SIG-M5 treated with dmso at 0.1 percent for 504 hours (cell line): ENCODE measurements at regions not wholly inside any gene's neighbourhood (a gene's known extent, or its start where the extent isn't known, plus 50 kb on each side); places are given as distances from the start of the nearest gene placed in this dataset.
A peak's percentile ranks its signal among the peaks of the same experiment; 100 is the strongest.

Experiments used
- DNase-seq: peaks from one replicate; lab custom pipeline; 2025; ENCODE audit not compliant: unreplicated experiment; lab: John Stamatoyannopoulos, UW

DNA sequence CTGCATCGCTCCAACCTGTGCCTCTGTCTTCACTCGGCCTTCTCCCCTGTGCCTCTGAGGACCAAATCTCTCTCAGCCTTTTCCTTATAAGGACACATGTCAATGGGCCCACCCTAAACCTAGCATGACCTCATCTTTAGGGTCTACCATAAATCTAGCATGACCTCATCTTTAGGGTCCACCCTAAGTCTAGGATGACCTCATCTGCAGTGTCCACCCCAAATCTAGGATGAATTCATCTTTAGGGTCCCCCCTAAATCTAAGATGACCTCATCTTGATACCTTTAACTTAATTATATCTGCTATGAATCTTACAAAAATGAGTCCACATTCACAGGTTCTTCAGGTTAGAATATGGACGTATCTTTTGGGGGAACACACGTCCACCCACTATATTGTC, 131.1 kb upstream of the RPL38 start:
- DNase-seq: no peak

DNA sequence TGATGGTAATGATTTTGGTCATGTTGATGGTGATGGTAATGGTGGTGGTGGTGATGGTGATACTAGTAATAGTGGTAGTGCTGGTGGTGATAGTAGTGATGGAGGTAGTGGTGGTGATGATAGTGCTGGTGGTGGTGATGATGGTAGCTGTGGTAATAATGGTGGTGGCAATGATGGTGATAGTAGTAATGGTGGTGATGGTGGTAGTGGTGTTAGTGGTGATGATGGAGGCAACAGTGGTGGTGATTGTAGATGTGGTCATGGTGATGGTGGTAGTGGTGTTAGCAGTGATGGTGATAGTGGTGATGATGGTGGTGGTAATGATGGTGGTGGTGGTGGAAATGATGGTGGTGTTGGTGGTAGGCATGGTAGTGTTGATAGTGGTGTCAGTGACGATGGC, 127.0 kb upstream of the RPL38 start:
- DNase-seq: no peak

DNA sequence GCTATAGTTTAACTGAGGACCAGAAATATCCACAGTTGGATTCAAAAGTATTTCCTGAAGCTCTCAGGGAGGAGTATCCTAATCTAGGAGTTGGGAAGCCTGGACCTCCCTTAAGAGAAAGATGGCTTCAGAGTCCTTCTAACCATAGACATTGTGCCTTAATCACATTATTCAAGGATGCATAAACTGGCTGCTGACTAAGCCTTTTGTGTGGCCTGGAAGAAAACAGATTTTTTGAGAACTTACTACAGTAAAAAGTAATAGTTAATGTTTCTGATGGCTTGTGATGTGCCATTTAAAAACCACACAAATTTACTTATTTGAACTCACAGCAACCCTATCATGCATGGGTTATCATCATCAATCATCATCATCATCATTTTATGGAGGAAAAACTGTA, 126.2 kb upstream of the RPL38 start:
- no peak for DNase-seq

DNA sequence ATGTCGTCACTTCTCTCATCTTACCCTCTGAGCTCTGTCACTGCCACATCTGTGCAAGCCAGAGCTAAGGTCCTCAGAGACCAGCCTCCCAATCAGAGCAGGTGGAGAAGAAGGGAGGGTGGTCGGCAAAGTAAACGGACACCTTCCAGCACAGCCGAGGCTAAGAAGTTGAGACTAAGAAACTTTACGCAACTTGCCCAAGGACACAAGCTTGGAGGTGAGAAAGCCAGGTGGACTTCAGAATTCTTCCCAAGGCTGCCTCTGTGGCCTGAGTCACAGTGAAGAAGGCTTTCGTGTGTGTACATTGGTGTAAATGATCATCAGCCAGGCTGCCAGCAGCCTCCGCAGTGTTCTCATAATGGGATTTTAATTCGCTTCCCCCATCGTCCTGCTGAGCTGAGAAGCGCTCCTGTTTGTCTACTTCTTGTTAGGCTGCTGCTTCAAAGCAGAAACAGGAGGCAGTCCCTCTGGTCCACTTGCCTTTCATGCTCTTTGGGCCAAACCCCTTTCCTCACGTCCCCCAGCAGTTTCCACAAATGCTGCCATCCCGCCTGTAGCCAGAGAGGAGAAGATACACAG, 125.0 kb upstream of the RPL38 start:
- no peak for DNase-seq

DNA sequence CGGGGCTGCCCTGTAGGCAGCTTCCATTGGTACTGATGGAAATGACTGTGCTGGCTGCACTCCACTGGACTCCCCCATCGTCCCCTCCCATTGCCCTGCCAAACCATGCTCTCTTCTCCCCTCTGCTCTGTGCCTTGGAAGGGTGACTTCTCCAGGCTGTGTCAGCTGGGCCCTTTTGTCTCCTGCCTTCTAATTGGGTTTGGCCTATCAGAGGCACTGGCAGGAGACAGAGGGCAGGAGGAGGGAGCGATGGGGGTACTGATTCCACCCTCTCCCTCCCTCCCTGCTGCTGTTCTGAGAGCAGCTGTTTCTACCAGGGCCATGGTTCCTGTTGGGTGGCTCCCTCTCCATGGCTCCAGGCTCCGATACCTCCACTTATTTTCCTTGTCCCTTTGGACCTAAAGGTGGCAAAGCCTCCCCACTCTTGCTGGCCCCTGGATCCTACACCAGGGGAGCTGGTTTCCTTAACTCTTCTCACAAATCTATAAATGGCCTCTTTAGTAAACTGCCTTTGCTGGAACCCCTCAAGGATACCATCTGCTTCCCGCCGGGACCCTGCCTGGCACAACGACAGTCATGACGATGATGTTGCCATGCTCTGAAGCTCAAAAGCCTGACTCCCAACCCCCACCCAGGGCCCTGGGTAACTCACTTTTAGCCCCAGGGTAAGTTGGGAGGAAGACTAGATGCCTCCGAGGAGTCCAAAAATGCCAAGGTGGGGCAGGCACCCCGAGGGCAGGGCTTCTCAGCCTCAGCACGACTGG, 123.8 kb upstream of the RPL38 start:
- DNase-seq: no peak

DNA sequence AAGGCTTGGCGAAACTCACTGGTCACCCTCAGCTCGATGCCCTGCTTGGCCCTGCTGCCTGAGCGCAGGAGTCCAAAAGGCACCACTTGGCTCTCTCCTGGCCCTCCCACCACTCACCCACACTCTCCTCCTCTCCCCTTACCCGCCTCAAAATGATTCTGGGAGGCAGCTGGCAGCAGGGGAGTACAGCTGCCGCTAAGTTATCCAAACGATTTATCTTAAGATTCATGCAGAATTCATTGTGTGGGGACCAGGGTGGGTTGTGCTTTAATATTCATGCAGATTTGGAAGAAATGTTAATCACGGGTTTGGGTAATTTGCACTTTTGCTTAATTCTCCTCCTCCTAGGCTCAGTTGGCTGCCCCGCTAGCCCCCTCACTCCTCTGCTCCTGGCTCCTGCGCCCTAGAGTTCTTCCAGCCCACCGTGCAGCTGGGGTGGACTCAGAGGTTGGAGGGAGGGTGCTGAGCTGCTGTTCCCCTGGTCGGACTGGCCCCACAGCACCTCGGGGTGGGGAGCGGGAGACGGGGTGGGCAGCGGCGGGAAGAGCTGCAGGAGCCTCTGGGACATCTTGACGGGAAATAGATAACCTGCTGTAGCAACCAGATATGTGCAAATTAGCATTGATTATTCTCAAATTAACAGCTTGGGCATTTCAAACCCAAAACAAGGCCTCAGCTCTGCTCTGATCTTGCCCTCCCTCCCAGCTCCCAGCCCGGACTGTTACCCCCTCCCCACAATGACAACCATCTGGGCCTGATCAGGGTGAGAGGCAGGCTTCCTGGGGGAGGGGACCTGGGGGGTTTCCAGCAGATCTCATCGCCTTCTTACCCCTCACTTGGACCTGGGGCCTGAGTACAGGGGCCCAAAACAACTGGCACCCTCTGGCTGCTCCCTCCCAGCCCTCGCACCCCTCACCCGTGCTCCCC, 122.6 kb upstream of the RPL38 start:
- DNase-seq: no peak

DNA sequence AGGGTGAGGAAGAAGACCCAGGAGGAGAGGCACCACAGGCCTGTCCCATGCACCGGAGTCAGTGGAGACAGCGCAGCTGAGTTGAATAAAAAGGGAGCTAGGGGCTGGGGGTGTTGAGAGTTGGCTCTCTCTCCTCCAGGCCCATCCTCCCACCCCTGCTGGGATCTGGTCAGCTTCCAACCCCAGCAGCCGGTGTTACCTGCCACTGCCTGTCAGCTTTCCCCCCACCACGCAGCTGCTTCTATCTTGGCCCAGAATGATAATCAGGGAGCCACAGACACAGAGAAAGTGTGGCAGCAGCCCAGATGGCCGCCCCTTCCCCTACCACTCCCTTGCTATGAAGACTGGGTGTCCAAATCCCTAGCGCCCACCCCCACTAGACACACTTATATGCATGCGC, 120.6 kb upstream of the RPL38 start:
- DNase-seq: no peak

DNA sequence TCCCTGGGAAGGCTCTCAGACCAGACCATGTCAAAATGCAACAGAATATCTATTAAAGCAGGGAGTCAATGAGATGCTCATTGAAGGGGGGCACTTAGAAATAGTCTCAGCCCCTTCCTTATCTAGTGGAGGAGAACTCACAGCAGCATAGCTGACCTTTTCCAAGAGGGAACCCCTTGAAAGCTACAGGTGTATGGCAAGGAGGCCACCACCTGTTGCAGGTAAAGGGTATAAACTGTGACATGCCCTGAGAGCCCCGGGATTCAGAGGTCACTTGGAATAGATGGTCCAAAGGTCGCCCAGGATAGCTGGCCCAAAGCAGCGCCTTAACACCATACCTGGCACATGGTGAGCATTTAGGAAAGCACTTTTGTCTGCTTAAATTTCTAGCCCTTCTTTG, 120.2 kb upstream of the RPL38 start:
- no peak for DNase-seq

DNA sequence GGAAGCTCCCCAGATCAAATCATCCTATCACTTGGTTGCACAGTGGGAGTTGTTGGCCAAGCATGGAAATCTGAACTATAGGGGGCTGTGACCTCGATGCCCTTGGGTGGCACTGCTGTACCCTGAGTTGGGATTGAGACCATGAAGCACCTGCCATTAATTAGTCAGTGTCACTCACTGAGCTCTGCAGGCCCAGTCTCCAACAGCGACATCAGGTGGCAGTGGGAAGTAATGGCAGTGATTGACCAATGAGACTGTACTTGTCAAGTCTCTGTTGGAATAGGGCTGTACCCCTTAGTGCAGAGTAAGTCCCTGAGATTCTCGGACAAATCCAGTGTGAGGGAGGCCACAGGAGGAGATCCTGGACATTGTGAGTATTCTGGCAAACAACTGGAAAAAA, 118.0 kb upstream of the RPL38 start:
- DNase-seq: no peak

DNA sequence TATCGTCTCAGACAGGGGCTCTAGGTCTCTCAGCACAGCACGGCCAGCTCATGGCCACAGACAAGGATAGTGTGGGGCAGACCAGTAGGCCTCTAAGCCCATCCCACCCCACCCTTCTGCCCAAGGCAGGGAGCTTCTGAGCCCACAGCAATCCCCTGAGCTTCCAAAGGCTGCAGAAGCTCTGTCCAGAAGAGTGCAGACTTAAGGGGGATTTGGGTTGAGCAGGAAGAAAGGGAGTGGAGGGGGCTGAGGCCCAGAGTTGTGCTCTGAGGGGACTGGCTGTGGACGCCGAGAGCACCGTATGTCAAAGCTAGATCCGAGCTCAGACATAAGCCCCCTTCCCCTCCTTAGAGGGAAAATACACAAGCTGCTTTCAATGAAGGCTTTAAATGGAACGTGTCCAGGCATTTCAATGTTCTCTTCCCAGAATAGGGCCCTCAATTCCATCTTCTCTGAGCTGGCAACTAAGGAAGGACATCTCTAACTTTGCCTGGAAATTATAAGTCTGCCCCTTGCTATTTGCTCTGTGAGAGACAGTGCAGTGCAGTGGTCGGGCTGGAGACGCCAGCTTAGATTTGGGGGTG, 116.4 kb upstream of the RPL38 start:
- no peak for DNase-seq

DNA sequence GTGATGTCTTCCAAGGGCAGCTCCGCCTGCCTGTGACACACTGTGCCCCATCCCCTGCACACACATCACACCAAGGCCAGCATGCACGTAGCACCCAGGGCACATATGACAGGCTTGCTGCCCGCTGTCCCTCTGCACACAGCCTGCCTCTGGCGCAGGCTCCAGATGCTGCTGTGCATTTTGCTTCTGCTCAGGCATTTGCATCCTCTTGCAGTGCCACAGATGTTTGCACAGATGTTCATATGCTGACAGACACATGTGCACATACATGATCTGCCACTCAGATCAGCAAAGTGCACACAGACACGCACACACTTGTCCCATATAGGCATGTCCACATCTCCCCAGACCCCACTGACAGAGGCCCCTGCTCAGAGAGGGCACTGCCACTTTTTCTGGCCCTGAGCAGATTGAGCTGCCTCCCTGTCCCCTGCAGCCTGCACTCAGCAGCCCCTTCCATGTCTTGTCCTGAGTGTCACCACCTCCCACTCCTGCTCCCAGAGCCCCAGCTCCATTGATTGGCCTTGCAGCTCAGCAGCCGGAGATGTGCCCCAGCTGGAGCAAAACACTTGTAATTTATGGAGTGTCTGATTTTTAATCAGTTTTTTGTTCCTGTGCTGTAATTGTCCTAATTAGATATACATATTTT, 115.1 kb upstream of the RPL38 start:
- no peak for DNase-seq

DNA sequence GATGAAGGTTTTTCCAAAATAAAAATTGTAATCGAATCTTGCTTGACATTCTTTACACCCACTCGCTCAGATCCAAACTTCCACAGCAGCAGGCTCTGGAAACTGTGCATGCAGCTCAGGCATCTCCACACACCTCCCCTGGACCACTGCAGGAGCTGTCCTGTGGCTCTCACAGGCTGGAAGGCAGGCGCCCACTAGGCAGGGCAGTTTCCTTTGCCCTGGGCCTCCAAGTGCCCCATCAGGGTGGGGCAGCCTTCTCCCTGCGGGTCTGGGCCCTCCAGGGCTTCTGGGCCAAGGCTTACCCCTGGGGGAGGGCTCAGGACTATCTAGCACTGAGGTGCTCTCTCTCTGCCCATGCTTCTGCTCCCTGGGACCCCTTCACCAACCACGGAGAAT, 114.5 kb upstream of the RPL38 start:
- no peak for DNase-seq

DNA sequence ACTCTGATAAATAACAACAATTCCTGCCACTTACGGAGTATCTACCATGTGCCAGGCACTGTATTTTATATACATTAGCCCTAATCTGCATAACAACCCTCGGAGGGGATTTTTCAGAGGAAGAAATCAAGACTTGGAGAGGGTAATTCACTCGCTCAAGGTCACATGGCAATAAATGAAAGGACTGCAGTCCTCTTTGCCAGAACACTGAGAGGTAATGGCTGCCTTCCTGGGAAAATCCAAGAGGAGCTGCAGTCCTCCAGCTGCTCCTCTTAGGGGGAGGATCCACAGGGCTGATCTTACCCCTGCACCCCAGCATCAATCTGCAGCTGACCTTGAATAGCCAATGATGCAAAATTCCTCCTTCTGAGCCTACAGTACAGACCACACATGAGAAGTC, 114.1 kb upstream of the RPL38 start:
- no peak for DNase-seq

DNA sequence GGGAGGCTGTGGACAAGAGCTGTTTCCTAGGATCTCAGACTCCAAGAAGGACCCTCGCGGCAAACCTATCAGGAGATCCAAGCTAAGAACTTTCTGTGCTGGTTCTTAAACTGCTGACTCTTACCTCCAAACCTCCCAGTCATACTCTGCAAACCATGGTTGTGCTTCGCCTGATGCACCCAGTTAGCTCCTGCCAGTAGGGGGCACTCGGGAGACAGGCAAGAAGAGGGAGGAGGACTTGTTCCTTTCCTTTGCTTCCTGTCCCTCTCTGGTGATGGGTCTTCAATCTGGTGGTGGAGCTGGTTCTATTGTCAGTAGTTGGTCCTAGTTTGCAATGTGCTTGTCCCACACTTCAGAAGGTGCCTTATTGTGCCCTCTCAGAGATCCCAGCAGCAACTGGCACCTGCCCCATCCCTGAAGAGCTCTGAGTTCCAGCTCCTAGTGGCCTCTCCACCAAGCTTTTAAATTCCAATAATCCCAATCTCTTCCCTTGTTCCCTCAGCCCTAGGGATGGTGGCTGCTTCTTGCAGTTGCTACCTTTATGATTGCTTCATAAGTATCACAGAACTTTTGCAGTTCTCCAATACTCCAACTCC, 113.5 kb upstream of the RPL38 start:
- DNase-seq: peak; percentile 42

DNA sequence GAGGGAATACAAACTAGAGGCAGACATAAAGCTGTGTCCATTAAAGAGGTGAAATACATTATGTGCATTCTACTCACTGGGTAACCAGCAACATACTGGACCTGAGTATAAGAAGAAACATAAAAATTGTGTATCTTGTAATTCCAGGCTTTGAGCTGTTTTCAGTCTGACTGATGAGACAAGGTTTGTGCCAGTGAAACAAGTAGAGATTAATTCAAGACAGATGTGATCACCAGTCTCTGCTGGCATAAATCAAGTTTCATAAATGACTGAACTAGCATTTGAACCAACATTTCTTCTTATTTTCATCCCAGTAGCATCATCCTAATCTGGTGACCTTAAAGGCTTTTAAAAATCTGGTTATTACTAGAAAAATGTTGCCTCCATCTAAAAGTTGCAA, 108.8 kb upstream of the RPL38 start:
- DNase-seq: no peak

DNA sequence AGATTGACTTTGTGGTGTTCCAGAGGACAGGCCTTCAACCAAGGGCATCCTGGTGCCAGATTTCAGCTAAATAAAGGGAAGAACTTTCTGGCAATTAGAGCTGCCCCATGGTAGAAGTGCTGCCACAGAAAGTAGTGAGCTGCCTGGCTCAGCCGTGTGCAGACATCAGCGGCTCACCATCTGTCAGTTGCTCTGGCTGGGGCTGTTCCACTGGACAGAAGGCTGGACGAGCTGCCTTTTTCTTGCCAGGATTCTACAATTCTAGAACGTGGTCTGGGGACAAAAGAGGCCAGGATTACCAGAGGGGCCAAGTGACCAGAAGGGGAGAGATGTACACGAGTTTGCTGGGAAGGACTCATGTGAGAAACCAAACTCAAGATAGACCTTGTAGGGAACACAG, 107.0 kb upstream of the RPL38 start:
- no peak for DNase-seq

DNA sequence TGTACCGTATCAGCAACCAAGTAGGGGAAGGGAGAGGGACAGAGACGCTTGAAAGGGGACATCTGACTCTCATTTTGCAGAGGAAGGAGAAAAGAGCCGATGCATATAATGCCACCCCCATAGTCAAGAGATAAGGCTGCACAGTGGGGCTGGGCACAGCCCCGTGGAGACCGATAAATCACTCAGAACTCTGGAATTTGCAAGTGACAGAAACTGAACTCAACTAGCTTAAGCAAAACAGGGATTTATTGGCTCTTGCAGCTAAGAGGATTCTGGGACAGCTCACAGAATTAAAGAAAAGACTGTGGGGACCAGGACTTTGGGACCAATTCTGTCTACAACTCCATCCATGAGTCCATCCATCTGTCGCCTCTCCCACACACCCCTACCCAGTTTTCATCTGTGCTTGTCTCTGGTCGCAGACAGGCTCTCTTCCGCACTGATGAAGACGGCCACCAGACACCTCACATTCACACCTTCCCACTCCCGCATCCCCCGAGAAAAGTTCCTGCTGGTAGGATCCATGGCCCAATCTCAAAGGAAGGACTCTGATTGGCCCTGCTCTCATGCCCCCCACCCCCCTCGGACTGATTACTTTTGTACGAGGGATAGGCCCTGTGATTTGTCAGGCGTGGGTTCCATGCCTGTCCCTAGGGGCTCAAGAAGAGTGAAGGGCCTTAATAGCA, 105.9 kb upstream of the RPL38 start:
- no peak for DNase-seq

DNA sequence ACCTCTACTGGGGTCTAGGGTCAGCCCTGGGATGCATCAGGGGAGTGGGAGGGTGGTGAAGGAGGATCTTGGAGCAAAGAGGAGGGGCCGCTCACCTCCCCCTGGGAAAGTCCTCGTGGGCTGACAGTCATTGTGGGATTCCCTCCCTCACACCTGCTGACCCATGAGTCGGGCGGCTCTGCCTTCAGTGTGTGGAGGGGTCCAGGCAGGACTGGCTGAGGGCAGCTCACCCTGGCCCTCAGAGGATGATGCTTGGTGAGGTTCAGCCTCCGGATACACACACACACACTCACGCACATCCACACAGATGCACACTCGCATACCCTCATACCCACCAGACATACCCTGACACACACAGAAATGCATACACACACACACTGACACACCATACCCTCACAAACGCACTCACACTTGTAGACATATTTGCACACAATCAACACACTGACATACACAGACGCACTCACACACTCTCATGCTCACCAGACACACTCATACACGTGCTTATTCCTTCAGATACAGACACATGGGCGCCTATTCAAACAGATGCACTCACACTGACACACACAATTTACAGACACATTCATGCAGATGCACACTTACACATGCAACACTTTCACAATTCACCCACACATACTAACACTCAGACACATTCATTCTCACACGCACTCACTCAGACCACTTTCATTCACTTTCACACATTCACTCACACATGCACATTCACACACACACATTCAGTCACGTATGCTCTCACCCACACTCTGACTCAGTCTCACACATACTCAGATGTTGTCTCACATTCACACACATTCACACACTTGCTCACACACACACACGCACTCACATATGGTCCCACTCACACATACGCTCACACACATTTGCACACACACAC, 105.1 kb upstream of the RPL38 start:
- DNase-seq: no peak
